Neural cell (in vitro differentiated cells): ENCODE measurements at regions not wholly inside any gene's neighbourhood (a gene's known extent, or its start where the extent isn't known, plus 50 kb on each side); places are given as distances from the start of the nearest gene placed in this dataset.

Experiments
- CTCF ChIP-seq: fragments of 450-650 bp; IDR thresholded peaks from 2 replicates; pipeline ENCODE4 v1.5.1; 2014; ENCODE audit warnings: antibody characterized with exemption, mild to moderate bottlenecking, moderate library complexity; ENCODE audit not compliant: poor library complexity, severe bottlenecking
- EP300 ChIP-seq: fragments of 450-650 bp; conservative IDR thresholded peaks from 2 replicates; pipeline ENCODE4 v1.6.1; 2014; ENCODE audit warnings: antibody characterized with exemption, mild to moderate bottlenecking, moderate library complexity; ENCODE audit not compliant: poor library complexity, severe bottlenecking
- EZH2 ChIP-seq: fragments of 200-600, 300-800 bp; shearing (Covaris generic), sonication (generic); IDR thresholded peaks from 2 replicates; pipeline ENCODE4 v1.6.1; 2014; ENCODE audit warnings: antibody characterized with exemption, low read length, borderline replicate concordance, mild to moderate bottlenecking; ENCODE audit not compliant: insufficient read depth, poor library complexity, severe bottlenecking
- POLR2AphosphoS5 ChIP-seq: IDR thresholded peaks from 2 replicates; pipeline ENCODE4 v1.6.1; 2012
- REST ChIP-seq: IDR thresholded peaks from 2 replicates; pipeline ENCODE4 v1.6.1; 2012; ENCODE audit warnings: borderline replicate concordance
- SMC3 ChIP-seq: fragments of 450-650 bp; conservative IDR thresholded peaks from 2 replicates; pipeline ENCODE4 v1.6.1; 2014; ENCODE audit warnings: antibody characterized with exemption, mild to moderate bottlenecking, moderate library complexity; ENCODE audit not compliant: poor library complexity
- TAF1 ChIP-seq: IDR thresholded peaks from 2 replicates; pipeline ENCODE4 v1.6.1; 2012; ENCODE audit warnings: low read depth

GRCh38 chr4:176921256-176921655, 128.5 kb upstream of the VEGFC start:
- TF ChIP-seq CTCF (no peak), POLR2AphosphoS5 (no peak), TAF1 (no peak), EZH2 (no peak), REST (no peak), EP300 (no peak), SMC3 (no peak)
